Mesothelial cell of epicardium (in vitro differentiated cells): ENCODE measurements at regions not wholly inside any gene's neighbourhood (a gene's known extent, or its start where the extent isn't known, plus 50 kb on each side); places are given as distances from the start of the nearest gene placed in this dataset.

Source experiments
- DNase-seq, 2 experiments: peaks; one replicate each; pipeline ENCODE4 v3.0.0; 2021; ENCODE audit warnings: low spot score in 2 of 2; ENCODE audit not compliant: unreplicated experiment in 2 of 2
- H3K27ac Mint-ChIP-seq: 2 replicates; pipeline ENCODE4 v1.8.0; 2021; ENCODE audit warnings: mixed read lengths
- H3K27me3 Mint-ChIP-seq: 2 replicates; pipeline ENCODE4 v1.8.0; 2021; ENCODE audit warnings: low read depth, mixed read lengths
- H3K36me3 Mint-ChIP-seq: 2 replicates; pipeline ENCODE4 v1.8.0; 2021; ENCODE audit warnings: mixed read lengths
- H3K4me1 Mint-ChIP-seq: 2 replicates; pipeline ENCODE4 v1.8.0; 2021; ENCODE audit warnings: mixed read lengths
- H3K4me3 Mint-ChIP-seq: 2 replicates; pipeline ENCODE4 v1.8.0; 2021; ENCODE audit warnings: mild to moderate bottlenecking, moderate library complexity, mixed read lengths
- H3K9me3 Mint-ChIP-seq: 2 replicates; pipeline ENCODE4 v1.8.0; 2021; ENCODE audit warnings: mixed read lengths
- CTCF ChIP-seq: fragments of 200-600 bp; sonication (generic); IDR thresholded peaks from one replicate; pipeline ENCODE4 v1.5.0; 2021; ENCODE audit warnings: antibody characterized with exemption; ENCODE audit not compliant: unreplicated experiment

GRCh38 chr16:82364690-82365089 is 194.7 kb upstream of the MPHOSPH6 start:
- no peak for DNase-seq
- no peak for TF ChIP-seq CTCF
- peaks cover 27% of the 10 kb centered on the region for H3K27me3 Mint-ChIP-seq
- H3K27ac Mint-ChIP-seq, result no peak overlapping the region
- H3K36me3 Mint-ChIP-seq, result no peaks in the 10 kb centered on the region
- no peaks in the 10 kb centered on the region for H3K9me3 Mint-ChIP-seq
- no peak overlapping the region for H3K4me3 Mint-ChIP-seq
- H3K4me1 Mint-ChIP-seq, result no peaks in the 10 kb centered on the region

- no peak for TF ChIP-seq CTCF
- H3K4me1 Mint-ChIP-seq, result no peaks in the 10 kb centered on the region
- no peaks in the 10 kb centered on the region for H3K9me3 Mint-ChIP-seq
- no peaks in the 10 kb centered on the region for H3K36me3 Mint-ChIP-seq
- no peak overlapping the region for H3K27ac Mint-ChIP-seq
- H3K27me3 Mint-ChIP-seq, result peaks cover 26% of the 10 kb centered on the region
- H3K4me3 Mint-ChIP-seq, result no peak overlapping the region
- DNase-seq, result no peak
Measured at GRCh38 chr16:82363026-82363816, 193.2 kb upstream of the MPHOSPH6 start.

GRCh38 chr16:82361885-82362284 is 191.9 kb upstream of the MPHOSPH6 start:
- no peaks in the 10 kb centered on the region for H3K36me3 Mint-ChIP-seq
- no peak for TF ChIP-seq CTCF
- no peaks in the 10 kb centered on the region for H3K9me3 Mint-ChIP-seq
- H3K27me3 Mint-ChIP-seq, result peaks cover 21% of the 10 kb centered on the region
- H3K27ac Mint-ChIP-seq, result no peak overlapping the region
- H3K4me1 Mint-ChIP-seq, result no peaks in the 10 kb centered on the region
- no peak overlapping the region for H3K4me3 Mint-ChIP-seq
- no peak for DNase-seq

GRCh38 chr16:82360024-82360783 is 190.2 kb upstream of the MPHOSPH6 start:
- Mint-ChIP-seq H3K4me1 (no peaks in the 10 kb centered on the region), H3K4me3 (no peak overlapping the region), H3K27ac (no peak overlapping the region), H3K27me3 (peaks cover 17% of the 10 kb centered on the region), H3K36me3 (no peaks in the 10 kb centered on the region), H3K9me3 (no peaks in the 10 kb centered on the region)
- no peak for TF ChIP-seq CTCF
- DNase-seq, result no peak

- Mint-ChIP-seq H3K36me3 (no peaks in the 10 kb centered on the region), H3K9me3 (peaks cover 3% of the 10 kb centered on the region), H3K27ac (no peak overlapping the region), H3K4me1 (no peaks in the 10 kb centered on the region), H3K27me3 (peaks cover 19% of the 10 kb centered on the region), H3K4me3 (no peak overlapping the region)
- no peak for DNase-seq
- TF ChIP-seq CTCF, result no peak
Measured at GRCh38 chr16:82358606-82359221, 188.7 kb upstream of the MPHOSPH6 start.
